COR-L47 (cell line): ENCODE measurements at regions not wholly inside any gene's neighbourhood (a gene's known extent, or its start where the extent isn't known, plus 50 kb on each side); places are given as distances from the start of the nearest gene placed in this dataset.

Source experiments
- DNase-seq: peaks from one replicate; lab custom pipeline; 2025; lab: John Stamatoyannopoulos, UW

DNA sequence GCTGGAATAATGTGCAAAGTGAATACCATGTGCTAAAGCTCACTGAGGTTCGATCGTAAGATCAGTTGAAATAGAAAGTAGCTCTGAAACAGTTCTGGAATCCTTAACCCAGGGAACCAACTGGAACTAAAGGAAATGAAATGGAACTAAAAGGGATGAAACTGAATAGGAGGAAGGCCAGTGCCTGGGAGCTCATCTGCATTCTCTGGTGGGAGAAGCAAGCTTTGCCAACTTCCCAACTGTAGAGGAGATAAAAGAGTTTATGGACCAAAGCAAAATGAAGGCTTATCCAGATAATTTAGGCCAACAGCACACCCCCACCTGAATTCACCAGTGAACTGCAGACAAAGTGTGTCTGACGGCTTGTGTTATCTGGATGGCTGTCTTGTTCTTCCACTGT lies 188.6 kb upstream of the HABP2 start:
- no peak for DNase-seq

DNA sequence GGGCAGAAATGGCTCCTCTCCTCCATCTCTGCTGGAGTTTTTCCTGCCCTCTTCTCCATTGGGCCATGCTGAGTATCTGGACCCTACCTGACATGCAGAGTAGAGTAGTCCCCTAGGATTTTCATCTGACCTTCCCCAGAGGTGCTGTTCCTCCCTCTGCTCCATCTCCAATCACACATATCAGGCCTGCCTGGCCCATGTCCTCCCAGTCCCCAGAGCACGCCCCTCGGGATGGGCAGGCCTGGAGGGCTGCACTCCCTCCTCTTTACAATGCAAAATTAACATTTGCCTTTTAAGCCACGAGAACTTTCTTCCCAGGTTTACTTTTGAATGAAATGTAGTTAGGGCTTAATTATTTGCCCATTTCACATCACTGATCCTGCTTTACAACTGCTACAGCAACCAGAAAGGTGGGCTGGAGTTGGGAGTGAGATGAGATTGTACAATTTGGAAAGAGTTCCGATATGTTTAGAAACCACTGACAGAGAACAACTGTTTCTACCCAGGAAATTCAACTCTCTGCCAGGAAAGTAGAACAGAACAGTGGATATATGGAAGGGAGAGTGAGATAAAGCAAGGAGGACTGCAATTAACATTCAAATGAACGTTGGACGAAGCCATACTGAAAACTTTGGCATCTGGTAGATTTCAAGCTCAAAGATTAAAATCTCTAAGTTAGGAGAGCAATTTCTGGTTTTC lies 184.0 kb upstream of the HABP2 start:
- DNase-seq, result no peak

DNA sequence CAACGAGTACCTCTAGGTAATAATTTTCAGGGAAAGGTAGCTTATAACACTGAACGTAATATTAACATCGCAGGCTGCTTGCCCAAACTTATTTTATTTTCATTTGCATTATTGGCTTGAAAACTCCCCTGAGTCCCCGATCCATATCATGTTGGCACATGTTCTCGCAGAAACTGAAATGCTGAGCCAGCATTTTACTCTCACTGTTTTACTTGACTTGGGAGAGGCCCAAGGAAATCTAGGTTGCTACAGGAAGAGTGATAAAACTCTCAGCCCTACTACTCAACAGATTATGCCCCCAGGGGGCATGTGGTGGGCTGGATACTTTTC lies 183.5 kb upstream of the HABP2 start:
- DNase-seq, result no peak

DNA sequence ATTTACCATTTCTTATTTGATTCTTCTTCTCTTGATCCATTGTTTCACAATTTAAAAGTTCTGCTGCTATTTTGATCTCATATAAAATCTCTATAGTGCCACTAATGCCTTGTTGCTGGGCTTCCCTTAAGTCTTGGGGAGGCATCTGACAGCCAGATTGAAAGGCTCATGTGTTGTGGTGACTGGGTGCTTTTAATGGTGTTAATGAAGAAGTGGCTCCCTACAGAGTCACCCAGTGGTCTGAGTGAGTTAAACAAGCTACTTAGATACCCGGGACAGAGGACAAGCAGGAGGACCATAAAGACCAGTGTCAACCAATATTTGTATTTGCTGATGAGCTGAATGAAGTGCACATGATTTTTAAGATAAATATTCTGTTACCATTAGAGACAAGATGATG lies 176.4 kb upstream of the HABP2 start:
- no peak for DNase-seq

DNA sequence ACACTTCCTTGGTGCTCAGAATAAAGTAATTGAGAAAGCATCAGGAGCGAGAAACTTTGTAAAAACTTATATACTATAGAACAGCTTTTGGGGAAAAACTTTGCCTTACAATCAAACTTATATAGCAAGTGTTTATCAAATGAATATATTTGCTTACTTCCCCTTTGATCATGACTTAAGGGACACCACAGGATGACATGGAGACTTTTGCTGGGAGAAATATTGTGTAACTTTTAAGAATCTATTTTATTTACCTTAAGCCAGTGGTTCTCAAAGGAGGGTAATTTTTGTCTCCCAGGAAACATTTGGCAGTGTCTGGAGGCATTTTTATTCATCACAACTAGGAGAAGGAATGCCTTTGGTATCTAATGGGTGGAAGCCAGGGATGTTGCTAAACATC lies 173.8 kb upstream of the HABP2 start:
- DNase-seq, result no peak

DNA sequence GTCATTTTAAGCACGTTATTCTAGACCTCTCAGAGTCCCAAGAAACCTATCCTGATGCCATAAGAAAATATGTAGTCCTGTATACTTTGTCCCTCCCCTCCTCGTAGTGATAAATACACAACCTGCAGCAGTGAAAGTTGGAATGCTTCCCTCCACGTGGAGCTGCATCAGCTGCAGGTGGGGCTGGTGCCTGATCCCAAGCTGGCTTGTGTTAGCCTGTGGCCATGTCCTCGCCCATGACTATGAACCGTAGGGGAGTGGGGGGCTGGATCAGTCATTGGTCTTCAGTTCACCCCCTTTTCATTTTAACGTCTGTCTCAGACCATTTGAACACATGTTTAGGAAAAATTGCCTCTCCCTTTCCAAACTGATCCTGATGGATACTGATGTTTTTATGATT lies 171.4 kb upstream of the HABP2 start:
- DNase-seq, result no peak

DNA sequence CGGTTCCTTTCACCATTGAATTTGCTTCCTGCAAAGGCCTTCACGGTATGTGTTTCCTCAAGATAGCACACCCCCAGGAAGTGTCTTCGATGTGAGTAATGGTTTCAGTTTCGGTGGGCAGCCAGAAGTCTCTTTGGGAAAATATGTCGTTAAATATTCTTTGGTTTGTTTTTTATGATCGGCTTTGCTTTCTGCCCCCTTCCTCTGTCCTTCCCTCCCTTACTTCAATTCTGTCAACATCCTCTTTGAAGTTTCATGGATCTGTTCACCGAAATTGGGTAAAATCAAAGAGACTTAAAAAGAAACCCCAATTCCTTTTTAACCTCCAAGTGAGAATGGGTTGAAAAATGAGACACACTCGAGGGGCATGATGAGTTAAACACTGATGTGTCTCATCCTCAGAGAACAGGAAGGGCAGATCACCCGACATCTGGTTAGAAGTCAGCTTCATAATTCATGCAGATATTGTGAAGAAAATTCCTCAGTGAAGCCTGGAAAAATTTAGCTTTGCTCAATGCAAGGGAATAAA lies 170.8 kb upstream of the HABP2 start:
- DNase-seq, result no peak

DNA sequence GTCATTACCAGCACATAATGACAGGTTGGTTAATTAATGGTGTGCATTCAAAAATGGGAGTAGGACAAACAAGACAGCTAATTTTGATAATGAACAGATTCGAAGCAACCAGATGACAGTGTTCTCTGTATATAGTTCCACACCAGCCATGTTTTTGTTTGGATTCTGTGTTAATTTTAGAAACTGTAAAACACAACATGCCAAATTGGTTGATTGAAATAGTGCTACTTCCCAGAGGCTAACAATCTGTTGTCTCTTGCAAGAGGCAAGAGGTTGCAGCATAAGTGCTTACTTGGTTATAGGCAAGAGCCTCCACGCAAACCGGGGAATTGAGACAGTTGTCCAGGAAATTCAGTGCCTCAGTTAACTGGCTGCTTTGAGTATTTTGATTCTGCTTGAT lies 170.2 kb upstream of the HABP2 start:
- DNase-seq, result no peak

DNA sequence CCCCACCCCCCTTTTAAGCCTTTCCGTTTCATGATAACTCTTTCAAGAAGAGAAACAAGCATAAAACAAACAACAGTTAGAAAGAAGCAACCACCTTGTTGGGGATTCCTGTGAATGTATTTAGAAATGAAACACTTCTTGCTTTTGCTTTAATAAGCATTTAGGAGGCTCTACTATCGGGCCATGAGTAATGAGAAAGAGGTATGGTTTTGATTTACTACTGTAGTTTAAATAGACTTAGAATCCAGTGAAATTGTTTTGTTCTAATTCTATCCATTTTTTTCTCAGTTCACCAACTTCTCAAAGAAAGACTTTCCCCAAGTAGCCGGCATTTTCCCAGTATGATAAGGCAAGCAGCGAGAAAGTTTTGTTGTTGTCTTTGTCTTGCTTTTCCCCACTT lies 168.7 kb upstream of the HABP2 start:
- DNase-seq, result no peak

DNA sequence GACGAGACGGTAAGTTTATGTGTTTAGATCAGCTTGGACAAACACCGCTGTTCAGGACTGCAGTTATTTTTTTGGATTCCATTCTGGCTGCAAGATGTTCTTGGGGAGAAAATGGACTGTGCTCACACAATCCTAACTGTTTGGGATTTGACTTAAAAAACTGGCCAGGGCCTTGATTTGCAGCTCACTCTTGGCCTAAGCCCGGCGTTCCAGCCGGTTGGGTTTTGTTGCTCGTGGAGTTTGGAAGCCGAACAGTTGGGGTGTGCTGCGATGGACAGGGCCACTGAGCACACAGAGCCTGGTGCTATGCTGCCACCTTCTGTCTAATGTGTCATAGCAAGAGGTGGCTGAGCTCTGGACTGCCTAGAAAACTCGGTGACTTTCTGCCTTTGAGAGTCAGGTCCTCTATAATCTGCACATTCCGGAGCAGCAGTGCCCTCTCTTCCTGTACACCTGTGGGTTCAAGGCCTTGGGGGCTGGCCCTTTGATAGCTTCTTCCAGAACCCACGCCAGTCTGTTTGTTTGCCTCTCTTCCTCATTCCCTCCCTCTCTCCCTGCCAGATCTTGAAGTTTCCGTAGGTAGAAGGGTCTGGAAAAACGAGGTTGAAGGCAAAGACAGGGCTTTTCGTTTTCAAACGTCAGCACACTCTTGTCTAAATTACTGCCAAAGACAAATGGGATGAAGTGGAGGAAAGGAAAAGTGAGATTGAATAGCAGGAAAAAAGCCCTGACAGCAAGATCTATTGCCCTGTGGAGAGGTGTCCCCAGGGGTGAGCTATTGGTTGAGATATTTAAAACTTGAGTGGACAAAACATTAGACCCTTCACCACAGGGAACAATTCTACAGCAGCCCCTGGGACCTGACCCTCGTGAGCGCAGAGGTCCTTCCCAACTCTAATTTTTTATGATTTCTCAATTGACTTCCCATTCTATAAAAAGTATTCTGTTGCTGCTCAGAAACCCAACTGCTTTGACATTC lies 167.5 kb upstream of the HABP2 start:
- peak; percentile 19 for DNase-seq

DNA sequence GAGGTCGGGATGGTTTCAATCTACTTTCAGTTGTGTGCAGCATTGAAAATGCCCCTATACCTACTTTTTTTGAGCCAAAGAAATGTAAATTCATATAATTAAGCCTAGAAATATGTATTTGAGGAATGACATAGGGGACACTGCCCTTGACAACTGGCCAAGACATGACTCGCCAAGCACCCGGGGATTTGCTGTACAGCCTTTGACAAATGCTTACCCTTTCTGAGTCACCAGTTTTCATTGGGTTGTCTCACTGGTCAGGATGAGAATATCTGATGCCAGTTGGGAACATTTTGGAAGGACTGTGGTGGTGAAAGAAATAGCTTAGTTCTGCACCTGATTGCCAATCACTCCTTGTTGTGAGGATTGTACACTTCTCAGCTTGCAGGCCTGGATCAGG lies 166.8 kb upstream of the HABP2 start:
- no peak for DNase-seq

DNA sequence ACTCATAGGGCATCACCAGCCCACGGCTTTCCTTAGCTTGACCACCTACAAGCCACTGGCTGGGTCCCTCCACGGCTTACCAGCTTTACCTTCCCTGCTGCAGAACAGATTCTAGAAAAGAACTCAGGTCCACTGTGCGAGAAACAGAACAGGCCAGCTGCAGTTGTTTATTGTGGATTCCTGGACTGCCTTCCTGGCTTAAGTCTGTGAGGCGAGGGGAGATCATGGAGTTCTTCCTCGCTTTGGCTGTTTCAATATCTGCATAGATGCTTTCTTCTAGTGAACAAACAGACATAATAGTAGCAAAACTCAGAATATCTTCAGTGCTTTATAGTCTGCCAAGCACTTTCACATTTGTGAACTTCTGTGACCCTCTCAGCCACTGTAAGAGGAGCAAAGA lies 162.9 kb upstream of the HABP2 start:
- DNase-seq, result no peak

DNA sequence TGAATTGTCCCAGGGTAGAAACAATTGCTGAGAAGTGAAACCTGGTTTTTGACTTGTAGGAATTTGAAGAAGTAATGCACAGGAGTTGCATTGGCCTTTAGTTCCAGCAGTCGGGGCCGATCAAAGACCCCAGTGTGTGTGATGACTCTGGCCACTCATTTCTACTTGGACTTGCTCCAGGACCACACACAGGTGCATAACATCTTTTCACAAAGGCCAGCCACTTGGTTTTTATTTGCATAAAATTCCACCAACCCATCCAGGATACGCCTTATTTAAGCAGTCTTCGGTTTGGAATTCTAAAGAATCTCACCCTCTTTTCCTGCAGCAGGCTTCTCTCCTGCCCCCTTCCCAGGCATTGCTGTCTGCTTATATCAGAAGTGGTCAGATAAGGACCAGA lies 162.0 kb upstream of the HABP2 start:
- no peak for DNase-seq

DNA sequence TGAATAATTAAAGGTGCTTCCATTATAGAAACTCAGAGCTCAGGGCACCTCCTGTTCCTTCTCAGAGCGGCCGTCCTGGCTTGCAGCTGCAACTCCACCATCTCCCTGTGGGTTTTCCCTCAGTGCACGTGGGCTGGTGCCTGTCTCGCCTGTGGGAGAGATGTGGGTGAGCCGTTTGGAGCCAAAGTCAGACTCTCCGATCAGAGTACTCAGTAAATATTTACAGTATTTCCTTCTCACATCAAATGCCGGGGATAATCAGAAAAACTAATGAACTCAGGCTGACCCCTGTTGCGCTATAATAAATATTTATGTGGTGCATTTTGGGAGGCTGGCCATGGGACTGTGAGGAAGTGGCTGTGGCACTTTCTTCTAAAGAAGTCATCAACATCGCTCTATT lies 155.8 kb upstream of the HABP2 start:
- no peak for DNase-seq

DNA sequence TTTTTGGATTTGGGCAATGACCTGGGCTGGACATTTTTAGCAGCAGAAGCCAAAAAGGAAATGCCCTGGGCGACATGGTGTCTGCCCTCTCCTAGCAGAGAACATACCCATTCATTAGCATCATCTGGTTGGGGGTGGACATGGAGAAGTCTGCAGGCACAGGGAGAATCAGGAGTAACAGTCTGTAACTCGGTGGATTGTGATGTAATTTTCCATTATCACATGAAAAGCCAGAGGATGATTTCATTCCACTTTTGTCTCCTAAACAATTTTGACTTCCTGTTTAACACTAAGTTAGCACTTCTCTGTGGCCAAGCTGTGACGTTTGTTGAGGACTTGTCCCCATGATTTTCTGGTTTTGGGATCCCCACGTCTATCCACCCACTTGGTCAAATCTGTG lies 153.8 kb upstream of the HABP2 start:
- DNase-seq, result no peak

DNA sequence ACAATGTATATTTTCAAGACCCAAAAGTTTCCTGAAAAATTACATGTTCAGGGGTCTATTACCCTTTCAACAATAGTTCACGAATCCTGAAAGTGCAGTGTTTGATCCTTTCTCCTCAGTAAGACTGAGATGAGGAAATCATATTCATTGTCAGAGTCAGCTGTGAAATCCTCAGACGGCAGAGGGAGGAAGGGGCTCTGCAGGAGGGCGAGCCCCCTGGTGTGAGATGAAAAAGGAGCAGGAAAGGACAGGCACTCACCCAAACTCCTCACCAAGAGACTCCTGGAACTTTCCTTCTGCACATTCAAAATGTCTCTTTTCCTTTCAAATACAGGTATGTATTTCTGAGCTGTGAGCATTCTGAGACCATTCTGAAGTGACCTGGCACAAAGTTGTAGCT lies 150.3 kb upstream of the HABP2 start:
- no peak for DNase-seq

DNA sequence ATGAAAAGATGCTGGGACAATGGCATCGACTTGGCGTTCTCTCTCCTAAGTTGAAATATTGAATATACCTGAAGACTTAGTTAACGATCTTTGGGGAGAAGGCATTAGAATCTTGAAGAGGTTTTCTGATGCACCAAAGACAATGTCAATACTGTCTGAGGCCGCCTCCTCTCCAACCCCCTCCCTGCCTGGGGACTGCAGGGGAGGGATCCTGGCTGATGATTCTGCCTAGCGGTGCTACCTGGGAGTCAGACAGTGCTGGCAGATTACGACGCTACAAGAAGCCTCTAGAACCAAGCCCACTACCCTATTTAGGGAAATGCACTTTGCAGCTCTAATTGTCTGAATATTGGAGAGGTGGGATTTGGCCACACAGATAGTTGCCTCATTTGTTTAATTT lies 145.6 kb upstream of the HABP2 start:
- DNase-seq, result no peak

DNA sequence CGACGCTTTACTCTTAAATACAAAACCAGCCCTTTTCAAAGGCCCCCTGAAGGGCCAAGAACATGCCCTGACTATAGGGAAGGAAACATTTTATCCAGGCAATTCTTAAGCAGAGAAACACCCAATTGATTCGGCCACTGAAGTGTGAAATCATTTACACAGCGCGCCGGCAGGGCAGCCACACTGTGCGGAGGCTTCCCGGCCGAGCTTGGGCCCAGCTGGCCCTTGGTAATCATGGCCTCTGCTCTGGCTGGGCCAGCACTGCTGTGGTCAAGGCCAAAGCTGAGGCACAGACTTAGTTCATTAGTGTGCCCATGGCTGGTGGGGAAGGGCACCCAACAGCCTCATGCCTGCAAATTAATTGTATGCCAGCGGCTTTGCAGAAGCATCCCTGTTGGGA lies 143.7 kb upstream of the HABP2 start:
- no peak for DNase-seq

DNA sequence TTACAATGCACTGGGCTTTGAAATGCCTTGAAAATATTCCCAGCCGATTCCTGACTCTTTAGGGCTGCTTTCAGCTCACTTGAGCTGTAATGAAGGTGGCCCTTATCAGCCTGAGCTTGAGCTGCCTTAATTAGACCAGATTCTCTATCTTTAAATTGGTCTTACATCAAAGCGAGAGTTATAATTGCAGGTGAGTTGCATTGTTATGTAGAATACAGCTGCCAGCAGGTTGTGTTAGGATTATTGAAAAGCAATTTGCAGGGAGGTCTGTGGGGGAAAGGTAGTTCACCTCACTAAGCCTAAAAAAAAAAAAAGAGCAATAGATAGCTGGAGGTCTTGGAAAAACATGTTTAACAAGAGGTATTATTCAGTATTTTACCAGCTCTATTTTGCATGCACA lies 142.2 kb upstream of the HABP2 start:
- DNase-seq, result no peak

DNA sequence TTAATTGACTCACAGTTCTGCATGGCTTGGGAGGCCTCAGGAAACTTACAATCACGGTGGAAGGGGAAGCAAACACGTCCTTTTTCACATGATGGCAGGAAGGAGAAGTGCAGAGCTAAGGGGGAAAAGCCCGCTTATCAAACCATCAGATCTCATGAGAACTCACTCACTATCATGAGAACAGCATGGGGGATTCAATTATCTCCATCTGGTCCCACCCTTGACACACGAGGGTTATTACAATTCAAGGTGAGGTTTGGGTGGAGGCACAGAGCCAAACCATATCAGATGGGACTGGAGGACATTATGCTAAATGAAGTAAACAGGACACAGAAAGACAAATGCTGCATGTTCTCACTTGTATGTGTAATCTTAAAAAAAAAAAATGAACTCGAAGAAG lies 141.4 kb upstream of the HABP2 start:
- no peak for DNase-seq

DNA sequence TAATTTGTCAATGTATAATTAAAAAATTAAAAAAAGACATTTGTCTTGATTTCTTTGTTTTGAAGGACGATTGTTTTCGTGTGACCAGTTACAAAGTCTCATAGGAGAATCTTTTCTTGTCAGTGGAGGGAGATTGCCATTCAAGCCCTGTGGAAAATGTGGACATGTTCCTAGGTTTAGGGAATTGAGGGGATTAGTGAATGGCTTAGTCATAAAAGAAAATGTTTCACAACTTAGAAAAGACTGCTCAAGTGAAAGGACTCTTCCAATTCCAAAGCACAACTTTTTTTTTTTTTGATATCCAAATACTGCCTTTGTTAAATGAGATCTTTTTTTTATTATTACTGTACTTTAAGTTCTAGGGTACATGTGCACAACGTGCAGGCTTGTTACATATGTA lies 140.7 kb upstream of the HABP2 start:
- DNase-seq, result no peak

DNA sequence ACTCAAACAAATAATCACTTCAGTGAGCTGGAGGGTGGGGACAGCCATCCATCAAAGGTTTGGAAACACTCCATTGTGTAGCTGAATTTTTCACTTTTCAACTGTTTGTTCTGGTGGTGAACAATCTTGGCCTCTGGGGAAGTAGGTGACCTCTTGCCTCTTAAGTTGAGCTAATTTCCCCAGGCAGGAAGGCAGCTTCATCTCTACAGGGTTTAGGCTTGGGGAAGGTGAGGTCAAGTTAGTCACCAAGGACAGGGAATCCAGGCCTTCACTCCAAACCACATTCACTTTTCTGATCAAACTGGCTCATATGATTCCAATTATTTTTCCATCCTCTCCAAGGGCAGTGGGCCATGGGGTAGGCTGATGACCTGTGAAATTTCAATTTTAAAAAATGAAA lies 138.3 kb upstream of the HABP2 start:
- DNase-seq, result no peak

DNA sequence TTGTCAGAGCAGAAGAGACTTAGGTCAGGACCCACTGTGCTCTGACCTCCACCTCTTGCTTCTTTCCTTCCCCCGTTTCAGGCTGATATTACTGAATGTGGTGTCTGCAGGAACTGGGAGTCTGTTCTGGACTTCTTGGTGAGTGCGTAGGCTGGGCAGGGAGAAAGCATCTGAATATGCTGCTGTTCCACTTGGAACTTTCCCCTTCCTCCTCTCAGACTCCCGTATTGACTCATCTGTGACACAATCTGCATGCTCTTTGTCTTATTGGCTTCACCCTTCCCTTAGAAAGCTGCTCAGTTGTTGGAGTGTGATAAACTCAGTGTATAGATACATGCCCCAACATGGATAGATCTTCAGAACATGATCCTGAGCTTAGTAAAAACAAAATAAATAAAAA lies 137.6 kb upstream of the HABP2 start:
- no peak for DNase-seq
